ENCODE measurements at regions not wholly inside any gene's neighbourhood (a gene's known extent, or its start where the extent isn't known, plus 50 kb on each side); places are given as distances from the start of the nearest gene placed in this dataset.

DNA sequence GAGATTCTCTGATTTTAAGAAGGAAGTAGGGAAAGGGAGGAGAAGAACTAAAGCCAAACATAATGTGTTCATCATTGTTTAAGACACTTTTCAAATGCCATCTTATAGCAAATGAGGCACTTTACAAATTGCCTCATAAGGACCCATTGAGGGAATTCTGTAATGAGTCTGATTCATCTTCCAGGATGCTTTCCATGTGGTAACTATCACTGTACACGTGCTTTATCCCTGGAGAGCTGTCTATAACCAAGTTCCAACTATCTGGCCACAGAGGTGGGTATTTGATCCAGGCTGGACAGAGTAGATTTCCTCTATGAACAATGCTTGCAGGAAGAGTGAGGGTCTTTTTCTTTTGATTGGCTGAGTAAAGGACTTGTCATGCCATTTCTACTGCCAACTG, 183.5 kb upstream of the NFIB start:
- no peak for ATAC-seq (replicated peaks in 1 of 4)
- no peaks in the 10 kb centered on the region for H3K36me3 ChIP-seq (ENCODE audit: control insufficient read depth in 2 of 2, extremely low read depth in 1 of 2, insufficient read depth in 1 of 2, low read length in 1 of 2)
- no CpG with 5 or more reads among the region's 1 CpG for WGBS (ENCODE audit: insufficient coverage)
- no peaks in the 10 kb centered on the region for H3K9me3 ChIP-seq
- ChIA-PET CTCF (no interaction called here), POLR2A (no interaction called here)
- Mint-ChIP-seq H3K9me3 (no peaks in the 10 kb centered on the region), H3K4me1 (no peaks in the 10 kb centered on the region), H3K4me3 (no peak overlapping the region), H3K27ac (no peak overlapping the region), H3K36me3 (no peaks in the 10 kb centered on the region), H3K27me3 (peaks cover 1 to 11% of the 10 kb centered on the region in 2 donors)
- DNase-seq = no peak
- H3K4me3 ChIP-seq (ENCODE audit: control insufficient read depth in 1 of 2, extremely low read depth in 1 of 2, low read length in 1 of 2) = no peak overlapping the region
- H3K27ac ChIP-seq (ENCODE audit: low read length) = no peak overlapping the region
- H3K4me1 ChIP-seq (ENCODE audit: control insufficient read depth in 1 of 2, extremely low read depth in 1 of 2, insufficient read depth in 2 of 2, low read length in 2 of 2) = no peaks in the 10 kb centered on the region
- no peaks in the 10 kb centered on the region for H3K27me3 ChIP-seq (replicated peaks in 1 of 2; ENCODE audit: control insufficient read depth in 2 of 2, extremely low read depth in 1 of 2, insufficient read depth in 2 of 2, low read length in 1 of 2)

DNA sequence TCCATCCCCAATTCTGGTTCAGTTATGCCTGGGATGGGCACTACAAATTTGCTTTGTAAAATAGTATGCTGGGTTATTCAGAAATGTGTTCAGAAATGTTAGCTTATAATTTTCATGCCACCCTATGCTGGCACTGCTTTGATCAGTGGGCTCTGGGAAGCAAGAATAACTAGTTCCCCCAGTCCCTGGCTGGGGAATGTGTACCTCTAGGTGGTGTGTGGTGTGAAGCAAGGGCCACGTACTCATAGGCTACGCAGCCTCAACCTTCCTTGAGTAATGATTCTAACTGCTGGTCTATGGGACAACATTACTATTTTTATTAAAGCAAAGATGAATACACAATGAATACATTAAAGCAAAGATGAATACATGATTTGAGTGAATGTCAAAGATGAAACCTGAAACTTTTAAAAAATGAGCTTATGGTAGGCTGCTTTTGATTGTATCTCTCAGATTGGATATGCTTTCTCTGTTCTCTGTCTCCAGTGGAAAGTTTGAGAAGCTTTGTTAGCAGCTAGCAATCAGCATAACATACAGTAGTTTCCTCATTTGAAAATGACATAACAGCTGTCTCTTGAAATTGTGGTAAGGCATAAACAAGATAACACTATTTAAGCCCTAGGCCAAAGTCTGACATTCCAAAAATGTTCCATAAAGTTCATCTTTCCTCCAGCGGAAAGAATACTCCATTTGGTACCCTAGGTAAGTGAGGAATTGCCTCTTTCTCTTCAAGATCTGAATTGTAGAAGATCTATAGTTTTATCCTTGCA, 174.7 kb upstream of the NFIB start:
- CTCF ChIA-PET = interaction anchor here in 1 of 2 donors (0.5 kb wide), 1 partner anchor 31 kb away, joined by 3 read pairs; no protein-coding TSS in a partner anchor

DNA sequence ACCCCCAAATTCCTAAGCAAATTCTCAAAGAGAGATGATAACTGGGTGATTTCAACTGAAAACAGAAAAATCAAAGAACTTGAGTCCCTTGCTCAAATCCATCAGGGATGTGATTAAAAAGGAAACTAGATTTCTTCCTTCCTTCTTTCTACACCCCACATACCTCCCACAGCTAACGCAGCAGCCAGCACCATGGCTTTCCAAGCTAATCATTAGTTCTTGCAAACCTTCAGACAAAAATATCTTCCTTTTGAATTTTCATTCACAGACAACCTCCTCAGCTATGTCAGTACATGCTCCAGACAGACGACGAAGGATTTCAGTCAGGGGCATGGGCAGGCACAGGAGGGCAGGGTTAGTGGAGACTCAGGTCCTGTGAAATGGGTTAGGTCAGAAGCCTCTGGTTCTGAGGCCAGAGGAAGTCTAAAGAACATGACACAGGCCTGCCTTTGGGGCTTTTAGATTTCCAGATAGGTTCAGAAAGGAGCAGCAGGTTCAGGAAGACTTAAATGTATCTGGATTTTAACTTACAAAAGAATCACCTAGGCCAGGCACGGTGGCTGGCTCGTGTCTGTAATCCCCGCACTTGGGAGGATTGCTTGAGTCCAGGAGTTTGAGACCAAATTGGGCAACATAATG, 173.7 kb upstream of the NFIB start:
- ATAC-seq (replicated peaks in 1 of 4) = no peak
- no peaks in the 10 kb centered on the region for H3K4me1 ChIP-seq (ENCODE audit: control insufficient read depth in 1 of 2, extremely low read depth in 1 of 2, insufficient read depth in 2 of 2, low read length in 2 of 2)
- no peaks in the 10 kb centered on the region for H3K36me3 ChIP-seq (ENCODE audit: control insufficient read depth in 2 of 2, extremely low read depth in 1 of 2, insufficient read depth in 1 of 2, low read length in 1 of 2)
- H3K27ac ChIP-seq (ENCODE audit: low read length) = no peak overlapping the region
- H3K27me3 Mint-ChIP-seq = peaks cover 9 to 13% of the 10 kb centered on the region in 2 donors
- ChIA-PET POLR2A (no interaction called here), CTCF (no interaction called here)
- H3K27me3 ChIP-seq (replicated peaks in 1 of 2; ENCODE audit: control insufficient read depth in 2 of 2, extremely low read depth in 1 of 2, insufficient read depth in 2 of 2, low read length in 1 of 2) = no peaks in the 10 kb centered on the region
- H3K27ac Mint-ChIP-seq = no peak overlapping the region
- H3K4me3 Mint-ChIP-seq = no peak overlapping the region
- H3K9me3 ChIP-seq = no peaks in the 10 kb centered on the region
- H3K4me1 Mint-ChIP-seq = no peaks in the 10 kb centered on the region
- 59% methylated on average over 3 of the region's 6 CpGs for WGBS (ENCODE audit: insufficient coverage)
- H3K36me3 Mint-ChIP-seq = no peaks in the 10 kb centered on the region
- no peak overlapping the region for H3K4me3 ChIP-seq (ENCODE audit: control insufficient read depth in 1 of 2, extremely low read depth in 1 of 2, low read length in 1 of 2)
- DNase-seq = no peak
- peaks cover 0 to 3% (median 3%) of the 10 kb centered on the region in 3 donors for H3K9me3 Mint-ChIP-seq

More for the DNA sequence above, 174.7 kb upstream of the NFIB start:
- Histone ChIP-seq H3K27me3 (replicated peaks in 1 of 2; ENCODE audit: control insufficient read depth in 2 of 2, extremely low read depth in 1 of 2, insufficient read depth in 2 of 2, low read length in 1 of 2) (no peaks in the 10 kb centered on the region), H3K9me3 (no peaks in the 10 kb centered on the region), H3K4me3 (ENCODE audit: control insufficient read depth in 1 of 2, extremely low read depth in 1 of 2, low read length in 1 of 2) (no peak overlapping the region), H3K4me1 (ENCODE audit: control insufficient read depth in 1 of 2, extremely low read depth in 1 of 2, insufficient read depth in 2 of 2, low read length in 2 of 2) (no peaks in the 10 kb centered on the region), H3K36me3 (ENCODE audit: control insufficient read depth in 2 of 2, extremely low read depth in 1 of 2, insufficient read depth in 1 of 2, low read length in 1 of 2) (no peaks in the 10 kb centered on the region), H3K27ac (ENCODE audit: low read length) (no peak overlapping the region)
- Mint-ChIP-seq H3K4me1 (no peaks in the 10 kb centered on the region), H3K4me3 (no peak overlapping the region), H3K36me3 (no peaks in the 10 kb centered on the region), H3K27ac (no peak overlapping the region), H3K9me3 (peaks cover 0 to 3% (median 3%) of the 10 kb centered on the region in 3 donors), H3K27me3 (peaks cover 9 to 13% of the 10 kb centered on the region in 2 donors)
- WGBS (ENCODE audit: insufficient coverage) = no CpG with 5 or more reads among the region's 3 CpGs
- no peak for ATAC-seq (replicated peaks in 1 of 4)
- POLR2A ChIA-PET = no interaction called here
- no peak for DNase-seq

DNA sequence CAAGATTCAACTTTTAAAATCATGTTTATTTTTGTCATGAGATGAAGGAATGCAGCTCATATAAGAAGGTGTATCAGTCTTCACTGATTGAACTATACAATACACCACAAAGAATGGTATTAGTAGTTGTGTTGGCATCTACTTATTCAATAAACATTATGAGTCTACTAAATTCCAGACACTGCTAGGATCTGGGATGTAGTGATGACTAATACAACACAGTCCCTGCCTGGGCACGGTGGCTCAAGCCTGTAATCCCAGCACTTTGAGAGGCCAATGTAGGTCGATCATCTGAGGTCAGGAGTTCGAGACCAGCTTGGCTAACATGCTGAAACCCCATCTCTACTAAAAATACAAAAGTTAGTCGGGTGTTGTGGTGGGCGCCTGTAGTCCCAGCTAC, 171.4 kb upstream of the NFIB start:
- Mint-ChIP-seq H3K27ac (no peak overlapping the region), H3K27me3 (peaks cover 12 to 25% of the 10 kb centered on the region in 2 donors), H3K36me3 (no peaks in the 10 kb centered on the region), H3K4me3 (no peak overlapping the region), H3K9me3 (peaks cover 0 to 6% (median 1%) of the 10 kb centered on the region in 3 donors), H3K4me1 (no peaks in the 10 kb centered on the region)
- Histone ChIP-seq H3K9me3 (no peaks in the 10 kb centered on the region), H3K27ac (ENCODE audit: low read length) (no peak overlapping the region), H3K27me3 (replicated peaks in 1 of 2; ENCODE audit: control insufficient read depth in 2 of 2, extremely low read depth in 1 of 2, insufficient read depth in 2 of 2, low read length in 1 of 2) (no peaks in the 10 kb centered on the region), H3K36me3 (ENCODE audit: control insufficient read depth in 2 of 2, extremely low read depth in 1 of 2, insufficient read depth in 1 of 2, low read length in 1 of 2) (no peaks in the 10 kb centered on the region), H3K4me3 (ENCODE audit: control insufficient read depth in 1 of 2, extremely low read depth in 1 of 2, low read length in 1 of 2) (no peak overlapping the region), H3K4me1 (ENCODE audit: control insufficient read depth in 1 of 2, extremely low read depth in 1 of 2, insufficient read depth in 2 of 2, low read length in 2 of 2) (no peaks in the 10 kb centered on the region)
- ChIA-PET CTCF (no interaction called here), POLR2A (interaction anchor here in 1 of 2 donors (0.8 kb wide), 1 partner anchor 294 kb away, joined by 3 read pairs; no protein-coding TSS in a partner anchor)
- DNase-seq (no peak), ATAC-seq (replicated peaks in 1 of 4) (no peak)
- no CpG with 5 or more reads among the region's 5 CpGs for WGBS (ENCODE audit: insufficient coverage)

DNA sequence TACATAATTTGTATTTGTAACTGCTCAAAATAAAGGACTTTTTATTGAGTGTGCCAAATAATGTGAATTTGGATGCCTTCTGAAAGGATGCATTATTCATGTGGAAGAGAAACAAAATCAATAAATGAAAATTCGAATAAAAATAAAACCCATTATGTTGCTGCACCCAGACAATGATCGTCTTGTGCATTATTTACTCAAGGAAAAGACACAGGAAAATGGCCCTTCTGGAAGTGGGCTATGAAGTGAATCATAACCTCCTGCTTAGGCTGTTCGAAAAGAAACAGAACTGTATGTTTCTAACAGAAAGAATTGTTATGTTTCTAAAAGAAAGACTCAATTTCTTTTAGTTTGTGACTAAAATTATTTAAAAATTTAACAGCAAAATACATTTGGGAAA, 168.9 kb upstream of the NFIB start:
- no peaks in the 10 kb centered on the region for H3K4me1 Mint-ChIP-seq
- no peaks in the 10 kb centered on the region for H3K36me3 Mint-ChIP-seq
- Histone ChIP-seq H3K4me1 (ENCODE audit: control insufficient read depth in 1 of 2, extremely low read depth in 1 of 2, insufficient read depth in 2 of 2, low read length in 2 of 2) (no peaks in the 10 kb centered on the region), H3K27ac (ENCODE audit: low read length) (no peak overlapping the region), H3K9me3 (no peaks in the 10 kb centered on the region), H3K4me3 (ENCODE audit: control insufficient read depth in 1 of 2, extremely low read depth in 1 of 2, low read length in 1 of 2) (no peak overlapping the region), H3K36me3 (ENCODE audit: control insufficient read depth in 2 of 2, extremely low read depth in 1 of 2, insufficient read depth in 1 of 2, low read length in 1 of 2) (no peaks in the 10 kb centered on the region), H3K27me3 (replicated peaks in 1 of 2; ENCODE audit: control insufficient read depth in 2 of 2, extremely low read depth in 1 of 2, insufficient read depth in 2 of 2, low read length in 1 of 2) (no peaks in the 10 kb centered on the region)
- no peak overlapping the region for H3K27ac Mint-ChIP-seq
- no CpG with 5 or more reads among the region's 3 CpGs for WGBS (ENCODE audit: insufficient coverage)
- ChIA-PET POLR2A (no interaction called here), CTCF (no interaction called here)
- no peak for DNase-seq
- H3K9me3 Mint-ChIP-seq = peaks cover 0 to 4% (median 0%) of the 10 kb centered on the region in 3 donors
- no peak overlapping the region for H3K4me3 Mint-ChIP-seq
- H3K27me3 Mint-ChIP-seq = peaks cover 12 to 29% of the 10 kb centered on the region in 2 donors
- no peak for ATAC-seq (replicated peaks in 1 of 4)

DNA sequence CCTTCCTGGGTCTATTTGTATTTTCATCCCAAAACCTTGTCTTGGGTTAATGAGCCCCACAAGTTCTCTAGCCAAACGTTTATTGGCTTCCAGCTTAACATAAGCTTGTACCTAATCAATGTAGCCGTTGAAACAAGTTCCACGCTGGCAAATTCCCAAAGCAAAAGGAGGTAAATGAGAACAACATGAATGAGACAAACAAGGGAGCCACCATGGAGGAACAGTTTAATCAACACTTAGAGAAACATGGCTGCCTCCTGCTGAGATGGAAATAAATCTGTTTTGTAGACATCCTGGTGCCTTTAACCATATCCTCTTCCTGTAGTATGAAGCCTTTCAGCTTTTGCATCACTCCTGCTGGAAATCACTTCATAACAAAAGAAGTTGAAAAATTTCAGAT, 166.6 kb upstream of the NFIB start:
- H3K4me3 ChIP-seq (ENCODE audit: control insufficient read depth in 1 of 2, extremely low read depth in 1 of 2, low read length in 1 of 2) = no peak overlapping the region
- H3K27ac Mint-ChIP-seq = no peak overlapping the region
- no peaks in the 10 kb centered on the region for H3K4me1 Mint-ChIP-seq
- no CpG with 5 or more reads among the region's 3 CpGs for WGBS (ENCODE audit: insufficient coverage)
- POLR2A ChIA-PET = no interaction called here
- H3K9me3 Mint-ChIP-seq = peaks cover 0 to 4% (median 2%) of the 10 kb centered on the region in 3 donors
- ATAC-seq (replicated peaks in 1 of 4) (no peak), DNase-seq (no peak)
- no peak overlapping the region for H3K4me3 Mint-ChIP-seq
- H3K36me3 ChIP-seq (ENCODE audit: control insufficient read depth in 2 of 2, extremely low read depth in 1 of 2, insufficient read depth in 1 of 2, low read length in 1 of 2) = no peaks in the 10 kb centered on the region
- H3K36me3 Mint-ChIP-seq = no peaks in the 10 kb centered on the region
- H3K27ac ChIP-seq (ENCODE audit: low read length) = no peak overlapping the region
- no peaks in the 10 kb centered on the region for H3K9me3 ChIP-seq
- no peaks in the 10 kb centered on the region for H3K27me3 ChIP-seq (replicated peaks in 1 of 2; ENCODE audit: control insufficient read depth in 2 of 2, extremely low read depth in 1 of 2, insufficient read depth in 2 of 2, low read length in 1 of 2)
- H3K4me1 ChIP-seq (ENCODE audit: control insufficient read depth in 1 of 2, extremely low read depth in 1 of 2, insufficient read depth in 2 of 2, low read length in 2 of 2) = no peaks in the 10 kb centered on the region
- H3K27me3 Mint-ChIP-seq = peaks cover 3 to 21% of the 10 kb centered on the region in 2 donors
- CTCF ChIA-PET = no interaction called here
